ENCODE measurements at regions not wholly inside any gene's neighbourhood (a gene's known extent, or its start where the extent isn't known, plus 50 kb on each side); places are given as distances from the start of the nearest gene placed in this dataset.

DNA sequence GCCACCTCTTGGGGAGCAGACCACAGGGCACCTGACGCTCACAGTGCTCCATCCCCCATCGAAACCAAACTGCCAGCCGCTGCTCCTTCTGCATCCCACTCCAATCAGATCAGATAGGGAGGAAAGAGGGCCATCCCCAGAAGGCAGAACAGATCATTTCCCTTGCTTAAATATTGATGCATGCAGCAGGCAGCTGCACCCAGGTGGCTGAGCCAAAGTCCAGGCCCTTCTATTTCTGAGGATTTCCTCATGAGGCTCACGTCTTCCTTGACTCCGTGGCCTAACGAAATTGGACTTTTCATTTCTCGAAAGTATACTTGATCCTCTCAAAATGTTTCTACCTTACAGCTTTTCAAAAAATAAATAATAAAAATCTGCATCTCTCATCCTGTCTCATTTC lies 239.2 kb downstream of the ATG4C start:
- no peak for ATAC-seq
- RAD21 ChIA-PET (ENCODE audit: unreplicated experiment) = no interaction called here
- DNase-seq (ENCODE audit: low read depth, low spot score) = no peak
- SMC1A ChIA-PET (ENCODE audit: uncharacterized antibody, unreplicated experiment) = interaction anchor here (0.6 kb wide), 1 partner anchor 170 kb away, joined by 3 read pairs; no protein-coding TSS in a partner anchor
- CTCF ChIA-PET = interaction anchor here (0.6 to 0.7 kb wide), 2 partner anchors 33 to 181 kb away, joined by 3 to 4 read pairs; no protein-coding TSS in a partner anchor
- no peak overlapping the region for H3K4me3 ChIP-seq
- intact Hi-C loops (cut with micrococcal nuclease; ENCODE audit: unreplicated experiment) (no loop called here), in situ Hi-C loops (cut with MboI) (no loop called here)
- no TSS peak for BruUV-seq (replicated peaks)
- no peaks in the 10 kb centered on the region for H3K4me1 ChIP-seq (ENCODE audit: control insufficient read depth, insufficient read depth, low read length)
- FAIRE-seq = no peak
- WGBS (ENCODE audit: insufficient coverage, insufficient replicate concordance, low lambda C conversion rate, missing lambda C conversion rate) = 27% methylated on average over 7 of the region's 7 CpGs
- H3K9ac ChIP-seq (ENCODE audit: control insufficient read depth, insufficient read depth, low read length) = no peak overlapping the region
- no peaks in the 10 kb centered on the region for H3K79me2 ChIP-seq (ENCODE audit: control insufficient read depth, insufficient read depth, low read length)
- no peaks in the 10 kb centered on the region for H4K20me1 ChIP-seq (ENCODE audit: control insufficient read depth, insufficient read depth)
- H3K27ac ChIP-seq (ENCODE audit: control insufficient read depth, insufficient read depth) = no peak overlapping the region
- TF ChIP-seq ZNF274 (IDR thresholded peaks at IDR 0.05; ENCODE audit: insufficient read depth, insufficient read length) (no peak), CHD2 (IDR thresholded peaks at IDR 0.05; ENCODE audit: borderline replicate concordance, low read depth, low read length) (no peak), CHD1 (IDR thresholded peaks at IDR 0.05; ENCODE audit: low read depth, low read length) (no peak), YBX1 (IDR thresholded peaks at IDR 0.05) (no peak), MXI1 (IDR thresholded peaks at IDR 0.05; ENCODE audit: low read depth, low read length) (no peak), BCL11A (IDR thresholded peaks at IDR 0.05; ENCODE audit: low read depth, low read length) (no peak), RUNX3 (IDR thresholded peaks at IDR 0.05; ENCODE audit: low read length) (no peak), JUNB (IDR thresholded peaks at IDR 0.05) (no peak), WRNIP1 (IDR thresholded peaks at IDR 0.05; ENCODE audit: borderline replicate concordance, low read depth, low read length) (no peak), CBX3 (IDR thresholded peaks at IDR 0.05; ENCODE audit: borderline replicate concordance, low read depth) (no peak), NFYB (IDR thresholded peaks at IDR 0.05; ENCODE audit: insufficient read depth, low read depth, low read length) (no peak), SUZ12 (IDR thresholded peaks at IDR 0.05; ENCODE audit: unreplicated experiment) (no peak), IKZF2 (IDR thresholded peaks at IDR 0.05) (no peak), JUND (IDR thresholded peaks at IDR 0.05; ENCODE audit: low read depth, low read length) (no peak), SMAD5 (IDR thresholded peaks at IDR 0.05; ENCODE audit: low read depth) (no peak), CREM (IDR thresholded peaks at IDR 0.05; ENCODE audit: low read depth) (no peak), RB1 (IDR thresholded peaks at IDR 0.05; ENCODE audit: borderline replicate concordance) (no peak), KDM1A (IDR thresholded peaks at IDR 0.05; ENCODE audit: borderline replicate concordance) (no peak)
- TF ChIP-seq, protein P1, sequence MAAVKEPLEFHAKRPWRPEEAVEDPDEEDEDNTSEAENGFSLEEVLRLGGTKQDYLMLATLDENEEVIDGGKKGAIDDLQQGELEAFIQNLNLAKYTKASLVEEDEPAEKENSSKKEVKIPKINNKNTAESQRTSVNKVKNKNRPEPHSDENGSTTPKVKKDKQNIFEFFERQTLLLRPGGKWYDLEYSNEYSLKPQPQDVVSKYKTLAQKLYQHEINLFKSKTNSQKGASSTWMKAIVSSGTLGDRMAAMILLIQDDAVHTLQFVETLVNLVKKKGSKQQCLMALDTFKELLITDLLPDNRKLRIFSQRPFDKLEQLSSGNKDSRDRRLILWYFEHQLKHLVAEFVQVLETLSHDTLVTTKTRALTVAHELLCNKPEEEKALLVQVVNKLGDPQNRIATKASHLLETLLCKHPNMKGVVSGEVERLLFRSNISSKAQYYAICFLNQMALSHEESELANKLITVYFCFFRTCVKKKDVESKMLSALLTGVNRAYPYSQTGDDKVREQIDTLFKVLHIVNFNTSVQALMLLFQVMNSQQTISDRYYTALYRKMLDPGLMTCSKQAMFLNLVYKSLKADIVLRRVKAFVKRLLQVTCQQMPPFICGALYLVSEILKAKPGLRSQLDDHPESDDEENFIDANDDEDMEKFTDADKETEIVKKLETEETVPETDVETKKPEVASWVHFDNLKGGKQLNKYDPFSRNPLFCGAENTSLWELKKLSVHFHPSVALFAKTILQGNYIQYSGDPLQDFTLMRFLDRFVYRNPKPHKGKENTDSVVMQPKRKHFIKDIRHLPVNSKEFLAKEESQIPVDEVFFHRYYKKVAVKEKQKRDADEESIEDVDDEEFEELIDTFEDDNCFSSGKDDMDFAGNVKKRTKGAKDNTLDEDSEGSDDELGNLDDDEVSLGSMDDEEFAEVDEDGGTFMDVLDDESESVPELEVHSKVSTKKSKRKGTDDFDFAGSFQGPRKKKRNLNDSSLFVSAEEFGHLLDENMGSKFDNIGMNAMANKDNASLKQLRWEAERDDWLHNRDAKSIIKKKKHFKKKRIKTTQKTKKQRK (IDR thresholded peaks at IDR 0.05; ENCODE audit: low read depth, low read length) = no peak
- no peaks in the 10 kb centered on the region for H3K36me3 ChIP-seq (ENCODE audit: control insufficient read depth in 2 of 2, insufficient read depth in 2 of 2, low read length in 1 of 2)
- H2AFZ ChIP-seq (ENCODE audit: control insufficient read depth, low read depth, low read length) = no peak overlapping the region
- no peaks in the 10 kb centered on the region for H3K9me3 ChIP-seq (replicated peaks; ENCODE audit: control insufficient read depth, insufficient read depth, low read length)
- no peak overlapping the region for H3K4me2 ChIP-seq (ENCODE audit: control insufficient read depth, insufficient read depth)
- POLR2A ChIA-PET = no interaction called here
- H3K27me3 ChIP-seq (replicated peaks in 1 of 2; ENCODE audit: control insufficient read depth in 2 of 2, insufficient read depth in 2 of 2, low read length in 1 of 2) = no peaks in the 10 kb centered on the region
